GM18511 (cell line): ENCODE measurements at regions not wholly inside any gene's neighbourhood (a gene's known extent, or its start where the extent isn't known, plus 50 kb on each side); places are given as distances from the start of the nearest gene placed in this dataset.

Experiments used
- ATAC-seq: cut with Tn5 transposase; IDR thresholded peaks from one replicate; pipeline ENCODE4 v1.9.1; 2021; ENCODE audit warnings: mild to moderate bottlenecking, moderate library complexity; ENCODE audit not compliant: unreplicated experiment

GRCh38 chr12:77163074-77164038 is 98.0 kb upstream of the E2F7 start:
- ATAC-seq: no peak

- no peak for ATAC-seq
Observed at GRCh38 chr12:77161944-77162343, 96.6 kb upstream of the E2F7 start.

- ATAC-seq: no peak
Observed at GRCh38 chr12:77160931-77161330, 95.6 kb upstream of the E2F7 start.

- ATAC-seq: no peak
Observed at GRCh38 chr12:77153706-77154105, 88.3 kb upstream of the E2F7 start.

- no peak for ATAC-seq
Observed at GRCh38 chr12:77152623-77153193, 87.3 kb upstream of the E2F7 start.

- no peak for ATAC-seq
Observed at GRCh38 chr12:77151030-77151429, 85.7 kb upstream of the E2F7 start.

GRCh38 chr12:77133566-77133965 is 68.2 kb upstream of the E2F7 start:
- ATAC-seq: peak; percentile 46

GRCh38 chr12:77131977-77132490 is 66.7 kb upstream of the E2F7 start:
- ATAC-seq: no peak

- no peak for ATAC-seq
Observed at GRCh38 chr12:77130193-77130592, 64.8 kb upstream of the E2F7 start.

GRCh38 chr12:77124767-77125166 is 59.4 kb upstream of the E2F7 start:
- peak; percentile 57 for ATAC-seq

- no peak for ATAC-seq
Observed at GRCh38 chr12:77122661-77123060, 57.3 kb upstream of the E2F7 start.

- no peak for ATAC-seq
Observed at GRCh38 chr12:77122236-77122635, 56.9 kb upstream of the E2F7 start.

GRCh38 chr12:77120156-77121085 is 55.1 kb upstream of the E2F7 start:
- no peak for ATAC-seq

- ATAC-seq: no peak
Observed at GRCh38 chr12:77118696-77119095, 53.3 kb upstream of the E2F7 start.

GRCh38 chr12:77116277-77116676 is 50.9 kb upstream of the E2F7 start:
- no peak for ATAC-seq

- no peak for ATAC-seq
Observed at GRCh38 chr12:77115471-77115870, 50.1 kb upstream of the E2F7 start.
